GM18909 (cell line): ENCODE measurements at regions not wholly inside any gene's neighbourhood (a gene's known extent, or its start where the extent isn't known, plus 50 kb on each side); places are given as distances from the start of the nearest gene placed in this dataset.
"Not testable (repeated sequence)": the region's sequence is repeated elsewhere in the genome, so short reads cannot be mapped to it uniquely, and the experiment has no call there.

Experiments used
- ATAC-seq: cut with Tn5 transposase; IDR thresholded peaks from one replicate; pipeline ENCODE4 v1.9.1; 2021; ENCODE audit warnings: mild to moderate bottlenecking; ENCODE audit not compliant: unreplicated experiment, poor library complexity

GRCh38 chr4:12050357-12050756 lies 621.7 kb upstream of the HS3ST1 start:
- ATAC-seq = no peak

- no peak for ATAC-seq
These were observed 614.1 kb upstream of the HS3ST1 start for GRCh38 chr4:12042818-12043217.

- no peak for ATAC-seq
These were observed 613.1 kb upstream of the HS3ST1 start for GRCh38 chr4:12041828-12042227.

GRCh38 chr4:12036450-12036849 lies 607.8 kb upstream of the HS3ST1 start:
- ATAC-seq = no peak

- no peak for ATAC-seq
These were observed 599.6 kb upstream of the HS3ST1 start for GRCh38 chr4:12028258-12028657.

GRCh38 chr4:12022409-12022808 lies 593.7 kb upstream of the HS3ST1 start:
- no peak for ATAC-seq

GRCh38 chr4:12016729-12017128 lies 588.0 kb upstream of the HS3ST1 start:
- ATAC-seq = no peak

GRCh38 chr4:12005471-12005870 lies 576.8 kb upstream of the HS3ST1 start:
- no peak for ATAC-seq

- ATAC-seq = not testable (repeated sequence)
These were observed 567.9 kb upstream of the HS3ST1 start for GRCh38 chr4:11996581-11996980.

- no peak for ATAC-seq
These were observed 548.1 kb upstream of the HS3ST1 start for GRCh38 chr4:11976726-11977263.

GRCh38 chr4:11973270-11973669 lies 544.6 kb upstream of the HS3ST1 start:
- ATAC-seq = no peak

GRCh38 chr4:11970754-11971153 lies 542.1 kb upstream of the HS3ST1 start:
- ATAC-seq = no peak

- no peak for ATAC-seq
These were observed 538.1 kb upstream of the HS3ST1 start for GRCh38 chr4:11966782-11967181.

GRCh38 chr4:11954093-11954492 lies 525.4 kb upstream of the HS3ST1 start:
- no peak for ATAC-seq

- ATAC-seq = no peak
These were observed 520.7 kb upstream of the HS3ST1 start for GRCh38 chr4:11949355-11949754.

- not testable (repeated sequence) for ATAC-seq
These were observed 518.9 kb upstream of the HS3ST1 start for GRCh38 chr4:11947629-11948028.

- no peak for ATAC-seq
These were observed 509.2 kb upstream of the HS3ST1 start for GRCh38 chr4:11937941-11938340.

GRCh38 chr4:11931266-11931820 lies 502.6 kb upstream of the HS3ST1 start:
- no peak for ATAC-seq

GRCh38 chr4:11929080-11929479 lies 500.4 kb upstream of the HS3ST1 start:
- ATAC-seq = no peak

- ATAC-seq = no peak
These were observed 490.6 kb upstream of the HS3ST1 start for GRCh38 chr4:11919316-11919715.

GRCh38 chr4:11914406-11914805 lies 485.7 kb upstream of the HS3ST1 start:
- ATAC-seq = no peak

GRCh38 chr4:11912886-11913285 lies 484.2 kb upstream of the HS3ST1 start:
- ATAC-seq = no peak

GRCh38 chr4:11910812-11911211 lies 482.1 kb upstream of the HS3ST1 start:
- no peak for ATAC-seq
